ENCODE measurements at regions not wholly inside any gene's neighbourhood (a gene's known extent, or its start where the extent isn't known, plus 50 kb on each side); places are given as distances from the start of the nearest gene placed in this dataset.

DNA sequence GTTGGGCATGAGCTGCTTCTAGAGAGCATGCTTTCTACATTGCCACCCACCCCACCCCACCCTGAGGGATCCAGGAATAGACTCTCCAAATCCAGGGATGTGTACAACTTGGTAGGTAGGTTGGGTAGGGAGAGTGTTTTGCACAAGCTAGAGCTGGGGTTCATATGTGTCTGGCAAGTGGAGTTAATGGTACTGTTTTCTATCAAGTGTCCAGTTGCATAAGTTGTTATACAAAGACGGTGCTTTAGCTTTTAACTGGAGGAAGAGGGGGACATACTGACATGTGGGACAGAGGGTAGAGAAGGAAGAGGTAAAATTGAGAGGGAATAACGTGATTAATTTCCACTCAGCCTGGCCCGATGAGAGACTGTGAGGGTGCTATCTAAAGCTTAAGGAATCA is 51.0 kb upstream of the TNC start:
- no peak for DNase-seq (ENCODE audit: low read depth)

DNA sequence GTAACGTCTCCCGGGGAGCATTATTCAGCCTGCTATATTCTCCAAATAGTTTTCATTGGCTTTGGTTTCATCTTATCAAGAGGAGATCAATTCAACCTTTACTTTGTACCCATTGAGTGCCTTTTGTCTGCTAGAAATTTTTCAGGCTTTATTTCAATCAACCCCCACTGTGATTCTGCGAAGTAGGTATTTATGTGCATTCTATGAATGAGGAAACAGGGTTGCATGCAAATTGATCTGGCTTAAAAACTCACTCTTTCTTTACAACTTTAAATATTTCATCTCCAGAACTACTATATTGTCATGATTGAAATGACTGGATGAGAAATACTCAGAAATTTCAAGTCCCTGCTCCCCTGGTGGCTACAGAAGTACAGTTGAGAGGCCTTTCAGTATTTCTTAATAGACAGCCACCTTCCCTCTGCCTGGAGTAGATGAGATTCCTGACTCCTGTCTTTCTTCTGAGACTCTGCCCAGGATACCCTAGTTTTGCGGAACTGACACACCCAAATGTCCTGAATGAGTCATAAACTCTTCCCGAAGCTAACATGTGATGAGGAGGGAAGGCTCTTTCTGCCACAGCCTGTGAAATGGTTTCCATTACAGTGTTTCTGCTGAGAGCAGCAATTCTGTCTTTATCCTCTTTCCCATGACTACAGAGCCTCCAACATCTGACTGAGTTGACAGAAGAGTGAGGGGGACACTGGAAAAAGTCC is 52.6 kb upstream of the TNC start:
- DNase-seq (ENCODE audit: low read depth), result no peak

DNA sequence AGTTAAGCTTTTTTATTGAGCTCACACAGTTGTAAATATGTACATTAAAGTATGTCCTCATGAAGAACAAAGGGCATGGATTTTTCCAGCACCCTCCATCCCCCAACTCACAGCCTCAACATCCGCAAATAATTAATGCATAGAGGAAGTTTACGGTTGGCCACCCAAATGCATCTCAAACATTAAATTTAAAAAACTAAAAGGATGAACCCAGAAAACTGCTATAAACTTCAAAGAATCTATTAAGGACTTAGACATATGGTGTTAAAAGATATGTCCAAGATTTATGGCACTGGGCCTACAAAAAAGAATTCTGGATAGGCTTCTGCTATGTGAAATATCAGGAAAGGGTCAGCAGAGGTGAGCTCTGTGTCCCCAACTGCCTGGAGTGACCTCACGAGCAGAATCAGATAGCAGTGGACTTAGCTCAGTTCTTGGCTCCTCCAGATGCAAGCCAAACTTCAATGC is 54.0 kb upstream of the TNC start:
- no peak for DNase-seq (ENCODE audit: low read depth)

DNA sequence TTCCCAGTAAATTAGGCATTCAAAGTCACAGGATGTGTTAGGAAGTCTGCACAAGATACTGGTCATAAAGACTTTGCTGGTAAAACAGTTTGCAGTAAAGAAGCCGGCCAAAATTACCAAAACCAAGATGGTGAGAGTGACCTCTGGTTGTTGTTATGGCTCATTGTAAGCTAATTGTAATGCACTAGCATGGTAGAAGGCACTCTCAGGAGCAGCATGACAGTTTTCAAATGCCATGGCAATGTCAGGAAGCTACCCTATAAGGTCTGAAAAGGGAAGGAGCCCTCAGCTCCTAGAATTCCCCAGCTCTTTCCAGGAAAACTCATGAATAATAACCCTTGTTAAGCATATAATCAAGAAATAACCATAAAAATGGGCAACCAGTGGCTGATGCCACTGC is 64.3 kb upstream of the TNC start:
- DNase-seq (ENCODE audit: low read depth), result no peak

DNA sequence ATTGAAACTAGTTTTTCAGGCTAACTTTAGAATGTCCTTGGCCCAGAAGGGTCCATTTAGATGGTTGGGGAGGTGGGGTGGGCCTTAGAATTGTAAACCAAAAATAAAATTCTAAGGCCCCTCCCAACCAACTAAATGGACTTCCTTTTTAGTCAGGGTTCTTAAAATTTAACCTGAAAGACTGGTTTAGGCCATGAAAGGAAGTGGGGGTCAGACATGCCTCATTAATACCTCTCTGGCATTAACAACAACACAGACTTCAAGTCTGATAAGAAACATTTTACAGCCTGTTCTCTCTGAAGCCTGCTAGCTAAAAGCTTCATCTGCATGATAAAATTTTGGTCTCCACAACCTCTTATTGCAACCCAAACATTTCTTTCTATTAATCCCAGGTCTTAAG is 65.5 kb upstream of the TNC start:
- DNase-seq (ENCODE audit: low read depth), result no peak

DNA sequence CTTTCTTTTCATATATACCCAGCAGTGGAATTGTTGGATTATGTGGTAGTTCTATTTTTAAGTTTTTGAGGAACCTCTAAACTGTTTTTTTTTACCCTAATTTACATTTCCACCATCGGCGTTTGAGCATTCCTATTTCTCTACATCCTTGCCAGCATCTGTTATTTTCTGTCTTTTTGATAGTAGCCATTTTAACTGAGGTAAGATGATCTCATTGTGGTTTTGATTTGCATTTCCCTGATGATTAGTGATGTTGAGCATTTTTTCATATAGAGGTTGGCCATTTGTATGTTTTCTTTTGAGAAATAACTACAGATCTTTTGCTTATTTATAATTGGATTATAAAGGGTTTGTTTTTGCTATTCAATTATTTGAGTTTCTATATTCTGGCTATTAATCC is 71.7 kb upstream of the TNC start:
- no peak for DNase-seq (ENCODE audit: low read depth)

DNA sequence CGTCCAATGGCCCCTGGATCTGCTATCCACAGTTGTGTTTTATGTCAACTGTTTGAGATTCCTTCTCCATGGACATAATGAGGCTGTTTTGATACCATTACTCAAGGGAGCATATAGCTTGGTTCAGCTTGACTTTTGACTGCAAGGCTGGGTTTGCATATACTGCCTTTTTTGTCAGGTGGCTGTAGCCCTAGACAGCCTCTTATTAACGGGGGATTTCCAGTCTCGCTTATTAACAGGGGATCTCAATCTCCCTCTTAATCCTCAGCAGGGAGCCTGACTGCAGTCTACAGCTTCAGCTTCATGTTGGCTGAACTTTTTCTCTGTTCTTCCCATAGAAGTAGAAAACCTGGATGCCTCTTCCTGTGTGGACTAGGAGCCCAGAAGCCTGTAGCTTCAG is 73.7 kb upstream of the TNC start:
- DNase-seq (ENCODE audit: low read depth), result no peak

DNA sequence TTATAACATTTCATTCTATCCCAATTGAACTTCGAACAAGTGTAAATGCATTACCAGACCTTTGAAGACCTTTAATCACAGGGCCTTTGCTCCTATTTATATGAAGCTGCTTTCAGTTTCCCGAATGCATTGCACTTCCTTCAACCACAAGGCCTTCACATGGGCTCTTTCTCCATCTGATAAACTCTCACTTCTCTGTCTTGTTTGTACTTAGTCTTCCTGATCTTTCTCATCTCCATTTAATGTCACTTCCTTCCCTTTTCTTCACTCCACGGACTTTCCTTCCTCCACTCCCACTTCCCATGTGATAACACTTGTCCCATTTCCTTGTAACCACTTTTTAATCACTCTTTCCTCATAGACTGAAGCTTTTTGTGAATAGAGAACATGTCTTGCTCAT is 74.3 kb upstream of the TNC start:
- DNase-seq (ENCODE audit: low read depth), result no peak

DNA sequence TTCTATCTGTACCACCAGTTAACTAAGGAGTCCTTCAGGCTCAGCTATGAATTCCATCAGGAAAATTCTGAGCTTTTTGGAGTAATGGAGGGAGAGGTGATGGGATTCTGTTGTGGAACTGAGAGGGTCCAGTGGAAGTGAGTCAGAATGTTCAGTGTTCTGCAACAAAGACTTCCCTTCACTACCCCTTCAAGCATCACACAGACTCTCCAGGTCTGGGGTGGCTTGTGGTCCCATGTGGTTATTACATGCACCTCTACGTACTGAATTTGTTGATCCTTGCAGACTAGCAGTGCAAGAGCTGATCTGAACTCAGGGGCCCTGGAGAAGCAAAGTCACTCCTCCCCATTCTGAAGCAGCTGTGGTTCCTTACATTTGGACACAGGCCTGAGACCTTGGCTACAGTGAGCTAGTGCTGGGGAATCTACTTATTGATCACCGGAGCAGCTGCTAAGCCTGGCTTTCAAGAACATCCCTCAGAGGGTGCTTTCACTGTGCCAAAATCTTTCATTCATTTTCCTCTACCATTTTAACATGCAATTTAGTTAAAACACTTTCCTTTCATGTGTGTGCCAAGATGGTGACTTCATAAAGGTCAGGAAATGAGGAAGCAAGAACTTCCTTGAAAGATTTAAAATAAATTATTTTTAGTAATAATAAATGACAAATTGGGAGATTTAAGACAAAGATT is 75.0 kb upstream of the TNC start:
- DNase-seq (ENCODE audit: low read depth), result no peak

DNA sequence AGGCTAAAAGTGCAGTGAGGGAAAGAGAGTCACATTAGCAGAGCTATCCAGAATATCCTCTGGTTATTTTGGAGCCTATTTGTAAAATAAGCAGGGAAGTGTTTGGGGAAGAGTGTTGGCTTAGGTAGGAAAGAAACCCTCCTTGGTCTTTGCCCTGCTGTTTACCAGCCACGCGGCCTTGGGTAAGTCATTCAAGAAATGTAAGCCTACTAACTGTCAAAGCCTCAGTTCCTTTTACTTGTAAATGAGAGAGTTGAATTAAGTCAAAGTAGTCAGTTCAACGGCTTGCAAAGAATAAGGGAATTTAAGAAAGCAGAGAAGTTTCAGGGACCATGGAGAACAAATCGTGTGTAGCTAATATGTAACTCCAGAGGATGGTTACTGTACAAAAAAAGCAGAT is 75.8 kb upstream of the TNC start:
- DNase-seq (ENCODE audit: low read depth), result no peak

DNA sequence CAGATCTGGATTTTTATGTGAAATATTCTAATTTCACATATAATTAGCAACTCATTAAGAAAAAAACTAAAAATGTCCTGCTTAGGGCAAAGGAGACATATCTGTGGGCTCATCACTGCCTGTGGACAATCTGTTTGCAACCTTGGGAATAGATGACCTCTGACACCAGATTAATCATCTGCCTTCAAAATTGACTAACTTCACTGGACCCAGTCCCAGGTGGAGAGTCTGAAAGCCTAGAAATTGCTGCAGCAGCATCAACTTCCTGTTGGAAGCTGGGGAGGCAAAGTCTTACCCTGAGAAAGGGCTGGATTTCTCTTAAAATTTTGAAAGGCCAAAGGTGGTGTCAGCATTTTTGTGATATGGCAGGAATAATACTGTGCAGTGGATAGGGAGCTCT is 76.3 kb upstream of the TNC start:
- no peak for DNase-seq (ENCODE audit: low read depth)

DNA sequence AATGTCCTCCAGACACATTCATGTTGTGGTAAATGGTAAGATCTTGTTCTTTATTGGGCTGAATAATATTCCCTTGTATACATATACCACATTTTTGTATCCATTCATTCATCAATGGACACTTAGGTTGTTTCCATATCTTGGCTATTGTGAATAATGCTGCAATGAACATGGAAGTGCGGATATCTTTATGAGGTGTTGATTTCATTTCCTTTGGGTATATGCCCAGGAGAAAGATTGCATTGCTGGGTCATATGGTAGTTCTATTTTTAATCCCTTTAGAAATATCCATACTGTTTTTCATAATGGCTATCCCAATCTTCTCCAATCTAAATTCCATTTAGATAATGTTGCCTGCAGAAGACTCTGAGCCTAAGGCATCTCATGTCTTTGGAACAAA is 78.0 kb upstream of the TNC start:
- no peak for DNase-seq (ENCODE audit: low read depth)

DNA sequence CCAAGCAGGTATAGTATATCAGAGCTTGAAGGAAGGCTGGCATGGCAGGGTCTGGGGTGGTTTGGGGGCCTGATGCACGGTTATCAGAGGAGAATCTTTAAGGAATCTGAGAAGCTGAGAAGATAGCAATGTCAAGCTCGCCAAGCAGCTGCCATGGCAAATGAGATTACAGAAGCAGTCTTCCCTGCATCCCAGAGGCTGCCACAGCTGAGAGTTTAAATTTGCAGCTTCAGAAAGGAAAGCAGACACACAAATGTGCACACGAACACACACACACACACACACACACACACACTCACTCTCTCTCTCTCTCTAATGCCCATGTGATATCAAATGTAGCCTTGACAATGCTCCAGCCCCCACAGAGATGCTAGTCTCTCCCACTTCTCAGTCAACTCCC is 79.0 kb upstream of the TNC start:
- DNase-seq (ENCODE audit: low read depth), result no peak

DNA sequence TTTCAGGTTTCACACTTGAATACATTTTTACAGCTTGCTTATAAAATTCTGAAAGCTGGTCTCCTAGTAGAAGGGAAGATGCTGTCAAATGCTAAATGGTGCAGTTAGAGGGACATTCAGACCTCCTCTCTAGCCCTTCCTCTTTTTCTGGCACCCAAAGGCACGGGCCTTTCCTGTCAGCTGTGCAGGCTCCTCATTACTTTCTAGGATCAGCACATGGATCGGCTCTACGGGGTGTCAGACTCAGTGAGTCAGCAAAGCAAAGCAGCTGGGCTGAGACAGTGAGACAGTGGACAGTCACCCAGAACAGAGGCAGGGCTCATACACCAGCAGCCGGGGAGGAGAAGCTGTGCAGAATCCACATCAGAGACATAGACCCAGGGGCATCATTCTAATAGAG is 80.0 kb upstream of the TNC start:
- no peak for DNase-seq (ENCODE audit: low read depth)

DNA sequence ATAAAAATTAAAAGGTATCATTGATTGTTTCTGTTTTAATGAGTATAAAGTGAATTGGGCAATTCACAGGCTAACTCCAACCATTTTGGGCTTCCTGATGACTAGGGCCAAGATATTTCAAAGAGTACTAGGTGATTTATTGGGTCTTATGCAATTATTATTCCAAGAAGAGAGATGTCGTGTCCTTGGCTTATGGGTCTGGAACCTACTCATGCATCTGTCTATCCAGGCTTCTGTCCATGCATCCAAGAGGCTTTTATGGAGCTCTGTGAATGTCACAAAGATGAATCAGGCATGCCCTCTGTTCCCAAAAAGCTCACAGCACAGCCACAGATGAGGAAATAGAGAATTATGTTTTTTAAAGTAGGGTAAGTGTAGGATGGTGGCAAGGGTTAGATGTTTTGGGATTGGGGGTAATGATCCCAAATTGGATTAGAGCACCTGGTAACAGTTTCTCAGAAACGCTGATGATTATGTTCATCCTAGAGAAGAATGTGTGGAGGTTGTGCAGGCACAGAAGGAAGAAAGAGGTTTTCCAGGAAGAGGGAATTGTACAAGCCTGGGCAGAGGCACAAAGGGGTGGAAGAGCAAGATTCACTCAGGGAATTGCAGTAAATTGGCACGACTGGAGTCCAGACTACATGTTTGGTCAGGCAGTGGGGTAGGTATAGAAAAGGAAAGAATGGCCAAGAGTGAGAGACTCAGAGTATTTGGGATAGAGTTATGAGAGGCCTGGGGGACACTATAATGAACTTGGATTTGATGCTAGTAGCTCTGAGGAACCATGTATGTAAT is 83.0 kb upstream of the TNC start:
- DNase-seq (ENCODE audit: low read depth), result no peak

DNA sequence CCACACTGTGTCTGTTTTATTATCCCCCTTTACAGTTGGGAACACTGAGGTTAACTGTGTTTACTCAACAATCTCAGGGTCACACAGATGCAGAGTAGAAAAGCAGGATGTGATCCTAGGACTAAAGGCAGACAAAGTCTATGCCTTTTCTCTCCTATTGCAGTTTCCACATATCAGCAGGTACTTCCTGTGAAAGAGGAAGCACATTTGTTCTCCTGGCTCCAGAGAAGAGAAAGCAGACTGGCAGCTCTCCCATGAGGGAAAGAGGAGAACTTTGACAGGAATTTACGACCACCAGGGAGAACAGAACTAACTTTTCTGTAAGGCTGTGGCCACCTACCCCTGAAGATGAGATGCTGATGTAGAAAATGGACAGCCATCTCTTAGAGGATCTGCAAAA is 84.2 kb upstream of the TNC start:
- no peak for DNase-seq (ENCODE audit: low read depth)

DNA sequence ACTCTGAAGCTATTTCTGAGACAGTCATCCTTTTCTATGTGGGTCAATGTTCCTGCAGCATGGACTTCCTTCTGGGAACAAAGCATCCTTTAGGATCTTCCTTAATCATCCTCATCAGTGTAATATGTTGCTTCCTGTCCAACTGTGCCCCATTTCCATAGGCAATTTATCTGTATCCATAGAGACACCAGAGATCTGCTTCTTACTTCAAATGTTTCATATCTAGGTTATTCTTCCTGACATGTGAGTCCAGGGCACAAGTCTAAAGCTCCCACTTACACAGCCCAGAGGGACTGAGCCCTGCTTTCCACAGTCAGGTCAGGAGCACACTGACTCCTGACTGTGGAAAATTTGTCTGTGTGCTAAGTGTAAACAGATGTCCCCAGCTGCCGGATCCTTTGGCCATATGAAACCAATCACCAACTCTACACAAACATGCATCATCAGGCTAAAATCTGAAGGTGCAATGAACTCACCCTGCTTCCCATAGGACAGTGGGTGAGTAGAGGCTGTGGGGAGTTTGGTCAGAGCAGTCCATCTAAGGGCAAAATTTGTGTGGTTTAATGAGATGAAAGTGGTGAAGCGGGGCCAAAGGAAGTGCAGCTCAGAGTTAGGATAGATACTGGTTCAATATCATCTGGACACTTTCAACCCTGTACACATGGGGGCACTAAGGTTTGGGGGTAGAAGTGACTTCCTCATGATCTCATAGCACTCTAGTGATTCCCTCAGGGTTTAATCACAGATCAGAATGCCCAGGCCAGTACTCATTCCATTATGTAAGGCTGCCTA is 85.2 kb upstream of the TNC start:
- DNase-seq (ENCODE audit: low read depth), result no peak

DNA sequence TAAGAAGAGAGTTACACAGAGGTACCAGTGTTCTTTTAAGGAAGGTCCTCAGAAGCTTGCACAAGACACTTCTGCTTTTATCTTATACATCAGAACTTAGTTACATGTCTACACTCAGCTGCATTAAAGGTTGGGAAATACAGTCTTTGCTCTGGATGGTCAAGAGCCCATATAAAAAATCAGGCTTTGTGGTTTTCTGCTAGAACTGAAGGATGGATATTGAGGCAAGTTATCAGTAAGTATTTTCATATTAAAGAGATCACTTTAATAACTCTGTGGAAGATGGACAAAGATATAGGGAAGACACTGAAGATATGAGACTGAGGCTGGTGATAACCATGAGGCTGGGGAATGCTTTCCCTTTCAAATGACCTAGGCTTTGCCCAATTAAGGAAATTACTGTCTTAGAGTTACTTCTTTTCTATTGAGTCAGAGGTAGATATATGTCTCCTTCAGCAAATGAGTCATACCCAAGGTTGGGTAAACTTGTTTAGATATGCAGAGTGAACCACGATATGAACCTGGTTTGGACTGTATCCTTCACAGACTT is 87.0 kb upstream of the TNC start:
- no peak for DNase-seq (ENCODE audit: low read depth)

DNA sequence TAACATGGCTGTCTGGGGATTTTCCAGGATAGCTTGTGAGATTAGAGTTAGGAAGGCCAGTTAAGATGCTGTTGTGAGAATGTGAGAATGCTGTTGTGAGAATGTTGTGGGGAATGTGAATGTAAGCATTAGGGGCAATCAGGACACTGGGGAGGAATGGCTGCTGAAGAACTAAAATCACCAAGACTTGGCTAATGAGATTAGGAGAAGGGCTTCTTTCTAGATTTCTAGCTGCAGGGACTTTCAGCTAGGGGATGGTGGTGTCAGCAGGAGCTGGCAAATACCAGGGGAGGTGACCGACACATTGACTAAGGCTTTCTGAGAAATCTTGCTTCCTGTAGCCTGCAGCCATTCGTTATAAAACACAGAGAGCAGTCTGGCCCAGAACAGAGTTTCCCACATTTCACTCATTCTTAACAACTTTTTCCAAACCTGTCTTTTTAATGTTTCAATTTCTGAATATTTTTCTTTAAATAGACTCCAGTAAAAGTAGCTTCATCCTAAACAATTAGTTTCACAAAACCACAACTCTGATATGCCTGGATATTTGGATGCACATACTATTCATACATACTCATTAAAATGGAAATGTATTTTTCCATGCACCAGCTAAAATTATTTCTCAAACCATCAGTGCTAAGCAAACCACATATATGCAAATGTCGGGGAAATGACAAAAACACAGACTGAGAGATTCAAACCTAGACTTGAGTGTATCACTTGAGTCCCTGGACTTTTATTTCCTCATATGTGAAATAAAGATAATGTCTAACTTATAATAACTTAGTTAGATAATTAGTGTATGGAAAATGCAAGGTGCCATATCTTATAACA is 89.3 kb upstream of the TNC start:
- no peak for DNase-seq (ENCODE audit: low read depth)

DNA sequence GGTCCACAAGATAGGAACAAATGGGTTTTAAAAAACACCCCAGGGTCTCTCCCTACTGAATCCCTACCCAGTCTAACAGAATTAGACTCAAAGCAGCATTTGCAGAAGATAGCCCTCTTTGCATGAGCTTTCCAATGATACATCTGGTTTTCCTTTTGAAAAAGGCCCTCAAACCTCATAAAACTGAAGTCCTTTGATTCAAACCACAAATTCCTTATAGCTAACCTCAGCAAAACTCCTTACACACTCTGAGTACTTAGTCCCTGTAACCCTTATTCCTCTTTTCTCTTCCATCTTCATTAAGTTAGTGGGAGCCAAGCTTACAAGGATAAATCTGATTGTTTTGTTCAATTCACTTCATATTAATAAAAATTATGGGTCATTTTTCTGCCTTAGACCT is 90.5 kb upstream of the TNC start:
- no peak for DNase-seq (ENCODE audit: low read depth)

DNA sequence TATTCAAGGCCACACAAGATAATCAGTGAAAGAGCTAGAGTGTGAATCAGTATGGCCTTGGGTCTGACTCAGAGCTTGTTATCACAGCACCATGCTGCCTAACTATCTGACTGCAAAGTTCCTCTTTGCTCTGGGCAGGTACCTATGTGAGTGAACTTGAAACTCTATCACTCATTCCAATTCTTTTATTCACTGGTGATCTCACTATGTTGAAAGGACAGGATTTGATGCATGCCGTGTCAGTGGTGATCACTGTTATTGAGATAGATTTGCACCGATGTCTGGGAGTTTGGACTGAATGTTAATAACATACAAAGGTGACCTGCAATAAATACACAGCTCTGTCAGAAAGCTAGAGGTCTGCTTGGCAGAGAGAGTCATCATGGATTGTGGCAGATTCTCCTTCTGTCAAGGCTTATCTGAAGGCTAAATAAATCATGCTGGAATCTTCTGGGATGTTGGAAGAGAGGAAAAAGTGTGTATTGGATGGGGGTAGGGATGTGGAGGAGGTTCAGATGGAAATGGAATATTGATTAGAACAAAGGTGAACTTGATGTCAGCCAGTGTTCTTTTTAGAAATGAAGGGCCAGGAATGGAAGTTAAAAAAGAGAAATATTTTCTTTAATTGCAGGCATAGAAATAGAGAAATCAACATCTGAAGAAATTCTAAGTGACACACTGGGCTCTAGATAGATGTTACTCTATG is 91.8 kb upstream of the TNC start:
- DNase-seq (ENCODE audit: low read depth), result no peak

All from stimulated activated CD8-positive, alpha-beta memory T cell treated with anti-CD3 and anti-CD28 coated beads, Interleukin-4, amount 100 ng/mL, for 24 hours (primary cell).